ENCODE measurements at regions not wholly inside any gene's neighbourhood (a gene's known extent, or its start where the extent isn't known, plus 50 kb on each side); places are given as distances from the start of the nearest gene placed in this dataset.

DNA sequence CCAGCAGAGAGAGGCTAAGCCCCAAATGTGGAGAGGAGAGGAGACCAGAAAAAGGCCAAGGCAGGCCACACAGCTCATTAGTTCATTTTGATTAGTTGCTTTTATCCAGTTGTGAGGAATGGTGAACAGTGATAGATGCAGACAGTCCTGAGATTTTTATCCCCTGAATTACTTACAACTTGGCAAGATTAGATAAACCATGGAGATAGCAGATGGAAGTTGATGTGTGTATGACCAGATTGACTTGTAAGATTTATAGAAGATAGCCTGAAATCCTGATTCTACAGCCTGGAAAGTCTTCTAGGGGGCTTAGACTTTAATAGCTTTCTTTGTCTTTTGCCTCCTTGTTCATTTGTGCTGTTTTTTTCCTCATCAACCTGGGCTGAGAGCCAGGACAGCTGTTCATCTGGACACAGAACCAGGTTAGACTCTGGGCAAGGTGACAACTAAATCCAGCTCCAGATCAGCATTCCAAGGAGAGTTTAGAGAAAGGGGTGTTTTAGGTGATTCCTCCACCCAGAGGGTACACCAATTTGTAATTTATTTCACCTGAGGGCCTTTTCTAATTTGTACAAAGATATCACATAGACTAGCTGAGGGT is 215.5 kb downstream of the SPATA18 start:
- H3K36me3 ChIP-seq (ENCODE audit: control insufficient read depth, insufficient read depth, low read length), result no peaks in the 10 kb centered on the region
- no peak for ATAC-seq (ENCODE audit: low read depth)
- no peaks in the 10 kb centered on the region for H3K4me1 ChIP-seq (ENCODE audit: control insufficient read depth, insufficient read depth, low read length)
- no peak overlapping the region for H2BK120ac ChIP-seq (ENCODE audit: low read depth, low read length)
- H2BK5ac ChIP-seq (ENCODE audit: low read depth, low read length, poor library complexity, severe bottlenecking), result no peak overlapping the region
- H3K4me2 ChIP-seq (ENCODE audit: low read depth, low read length), result no peak overlapping the region
- dilution Hi-C loops (cut with HindIII; ENCODE audit: low sequenced_read_pairs, unreplicated experiment), result no loop called here
- H3K27ac ChIP-seq (ENCODE audit: insufficient read depth, low read length), result no peak overlapping the region
- no peak overlapping the region for H2BK15ac ChIP-seq (ENCODE audit: low read depth, low read length)
- no peak overlapping the region for H2AFZ ChIP-seq (replicated peaks; ENCODE audit: low read length, poor library complexity)
- TF ChIP-seq MAFK (IDR thresholded peaks at IDR 0.05; ENCODE audit: low read depth, low read length) (no peak), RAD21 (IDR thresholded peaks at IDR 0.05; ENCODE audit: low read length) (no peak), FOS (IDR thresholded peaks at IDR 0.05; ENCODE audit: low read depth, low read length) (no peak), MXI1 (IDR thresholded peaks at IDR 0.05; ENCODE audit: borderline replicate concordance, low read depth, low read length) (no peak), CHD1 (IDR thresholded peaks at IDR 0.05; ENCODE audit: low read depth, low read length) (no peak), SMC3 (IDR thresholded peaks at IDR 0.05; ENCODE audit: low read depth, low read length) (no peak), RFX5 (IDR thresholded peaks at IDR 0.05; ENCODE audit: low read depth, low read length) (no peak), CEBPB (IDR thresholded peaks at IDR 0.05; ENCODE audit: low read depth, low read length) (no peak), BHLHE40 (IDR thresholded peaks at IDR 0.05; ENCODE audit: low read depth, low read length) (no peak), RCOR1 (IDR thresholded peaks at IDR 0.05; ENCODE audit: insufficient replicate concordance, low read length) (no peak), NFE2L2 (IDR thresholded peaks at IDR 0.05; ENCODE audit: low read depth, low read length) (no peak), POLR2A (IDR thresholded peaks at IDR 0.05; ENCODE audit: low read depth, low read length) (no peak), MAZ (IDR thresholded peaks at IDR 0.05; ENCODE audit: borderline replicate concordance, low read depth, low read length) (no peak)
- TF ChIP-seq, protein P1, sequence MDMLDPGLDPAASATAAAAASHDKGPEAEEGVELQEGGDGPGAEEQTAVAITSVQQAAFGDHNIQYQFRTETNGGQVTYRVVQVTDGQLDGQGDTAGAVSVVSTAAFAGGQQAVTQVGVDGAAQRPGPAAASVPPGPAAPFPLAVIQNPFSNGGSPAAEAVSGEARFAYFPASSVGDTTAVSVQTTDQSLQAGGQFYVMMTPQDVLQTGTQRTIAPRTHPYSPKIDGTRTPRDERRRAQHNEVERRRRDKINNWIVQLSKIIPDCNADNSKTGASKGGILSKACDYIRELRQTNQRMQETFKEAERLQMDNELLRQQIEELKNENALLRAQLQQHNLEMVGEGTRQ (IDR thresholded peaks at IDR 0.05; ENCODE audit: low read depth, low read length), result no peak
- TF ChIP-seq, protein P2, sequence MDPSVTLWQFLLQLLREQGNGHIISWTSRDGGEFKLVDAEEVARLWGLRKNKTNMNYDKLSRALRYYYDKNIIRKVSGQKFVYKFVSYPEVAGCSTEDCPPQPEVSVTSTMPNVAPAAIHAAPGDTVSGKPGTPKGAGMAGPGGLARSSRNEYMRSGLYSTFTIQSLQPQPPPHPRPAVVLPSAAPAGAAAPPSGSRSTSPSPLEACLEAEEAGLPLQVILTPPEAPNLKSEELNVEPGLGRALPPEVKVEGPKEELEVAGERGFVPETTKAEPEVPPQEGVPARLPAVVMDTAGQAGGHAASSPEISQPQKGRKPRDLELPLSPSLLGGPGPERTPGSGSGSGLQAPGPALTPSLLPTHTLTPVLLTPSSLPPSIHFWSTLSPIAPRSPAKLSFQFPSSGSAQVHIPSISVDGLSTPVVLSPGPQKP (IDR thresholded peaks at IDR 0.05; ENCODE audit: borderline replicate concordance, low read depth, low read length), result no peak
- TF ChIP-seq, protein P3, sequence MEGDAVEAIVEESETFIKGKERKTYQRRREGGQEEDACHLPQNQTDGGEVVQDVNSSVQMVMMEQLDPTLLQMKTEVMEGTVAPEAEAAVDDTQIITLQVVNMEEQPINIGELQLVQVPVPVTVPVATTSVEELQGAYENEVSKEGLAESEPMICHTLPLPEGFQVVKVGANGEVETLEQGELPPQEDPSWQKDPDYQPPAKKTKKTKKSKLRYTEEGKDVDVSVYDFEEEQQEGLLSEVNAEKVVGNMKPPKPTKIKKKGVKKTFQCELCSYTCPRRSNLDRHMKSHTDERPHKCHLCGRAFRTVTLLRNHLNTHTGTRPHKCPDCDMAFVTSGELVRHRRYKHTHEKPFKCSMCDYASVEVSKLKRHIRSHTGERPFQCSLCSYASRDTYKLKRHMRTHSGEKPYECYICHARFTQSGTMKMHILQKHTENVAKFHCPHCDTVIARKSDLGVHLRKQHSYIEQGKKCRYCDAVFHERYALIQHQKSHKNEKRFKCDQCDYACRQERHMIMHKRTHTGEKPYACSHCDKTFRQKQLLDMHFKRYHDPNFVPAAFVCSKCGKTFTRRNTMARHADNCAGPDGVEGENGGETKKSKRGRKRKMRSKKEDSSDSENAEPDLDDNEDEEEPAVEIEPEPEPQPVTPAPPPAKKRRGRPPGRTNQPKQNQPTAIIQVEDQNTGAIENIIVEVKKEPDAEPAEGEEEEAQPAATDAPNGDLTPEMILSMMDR (conservative IDR thresholded peaks at IDR 0.05; ENCODE audit: low read depth, low read length), result no peak
- no peaks in the 10 kb centered on the region; the same call in 1 of the 2 replicates for H3K27me3 ChIP-seq (ENCODE audit: control insufficient read depth, insufficient read depth, low read length)
- H3K79me1 ChIP-seq (ENCODE audit: low read depth in 1 of 2, low read length in 2 of 2), result no peaks in the 10 kb centered on the region
- in situ Hi-C loops (cut with MboI; ENCODE audit: low sequenced_read_pairs), result no loop called here
- no peak for DNase-seq
- H3K9me1 ChIP-seq (ENCODE audit: insufficient read depth, low read length), result no peaks in the 10 kb centered on the region
- no peak overlapping the region for H2BK20ac ChIP-seq (ENCODE audit: low read depth, low read length)
- intact Hi-C loops (cut with micrococcal nuclease), result no loop called here
- no peak overlapping the region for H3K56ac ChIP-seq (ENCODE audit: extremely low read depth, insufficient read depth, low read length)
- no peak overlapping the region for H3K4me3 ChIP-seq (ENCODE audit: insufficient read depth, low read depth, low read length)
- no peak overlapping the region for H4K5ac ChIP-seq (ENCODE audit: low read depth, low read length)
- no peak overlapping the region for H3K23ac ChIP-seq (ENCODE audit: low read depth, low read length)
- H3K9me3 ChIP-seq (ENCODE audit: control insufficient read depth, insufficient read depth, low read length), result no peaks in the 10 kb centered on the region
- CTCF ChIA-PET, result no interaction called here
- no peak overlapping the region for H3K14ac ChIP-seq (replicated peaks; ENCODE audit: low read depth, low read length)
- POLR2A ChIA-PET (ENCODE audit: unreplicated experiment), result no interaction called here
- H2AK9ac ChIP-seq (replicated peaks; ENCODE audit: low read depth, low read length, poor library complexity), result no peak overlapping the region
- no peak overlapping the region for H3K18ac ChIP-seq (ENCODE audit: low read depth, low read length)
- no peaks in the 10 kb centered on the region for H4K20me1 ChIP-seq (ENCODE audit: insufficient read depth, low read length)
- no peak overlapping the region for H4K91ac ChIP-seq (ENCODE audit: insufficient read depth, low read depth, low read length)
- H3K9ac ChIP-seq (ENCODE audit: low read depth, low read length), result no peak overlapping the region
- H2AK5ac ChIP-seq (ENCODE audit: low read depth, low read length), result no peak overlapping the region
- H4K8ac ChIP-seq (ENCODE audit: low read depth in 2 of 2, low read length in 2 of 2), result no peak overlapping the region
- no TSS peak for BruUV-seq (replicated peaks)
- no peak overlapping the region for H3K4ac ChIP-seq (ENCODE audit: low read depth, low read length)
